ENCODE measurements at regions not wholly inside any gene's neighbourhood (a gene's known extent, or its start where the extent isn't known, plus 50 kb on each side); places are given as distances from the start of the nearest gene placed in this dataset.

DNA sequence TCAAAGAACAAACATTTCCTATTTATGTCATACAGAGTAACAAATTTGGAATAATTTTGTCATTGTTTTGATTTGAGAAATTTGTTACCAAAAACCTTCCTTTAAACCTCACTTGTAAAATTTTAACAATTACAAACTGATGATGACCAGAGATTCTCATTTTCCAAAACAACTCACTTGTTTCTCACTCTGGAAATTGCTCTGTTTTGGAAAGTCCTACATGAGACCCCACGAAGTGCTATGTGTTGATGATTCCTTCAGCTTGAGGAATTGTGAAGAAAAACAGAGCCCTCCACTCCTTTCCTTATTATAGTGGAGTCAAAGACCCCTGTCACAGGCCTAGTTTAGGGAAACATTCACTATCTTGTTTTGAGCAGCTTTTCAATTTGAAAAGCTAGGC lies 157.6 kb upstream of the RASGRP1 start (continued):
- TF ChIP-seq, protein P1, sequence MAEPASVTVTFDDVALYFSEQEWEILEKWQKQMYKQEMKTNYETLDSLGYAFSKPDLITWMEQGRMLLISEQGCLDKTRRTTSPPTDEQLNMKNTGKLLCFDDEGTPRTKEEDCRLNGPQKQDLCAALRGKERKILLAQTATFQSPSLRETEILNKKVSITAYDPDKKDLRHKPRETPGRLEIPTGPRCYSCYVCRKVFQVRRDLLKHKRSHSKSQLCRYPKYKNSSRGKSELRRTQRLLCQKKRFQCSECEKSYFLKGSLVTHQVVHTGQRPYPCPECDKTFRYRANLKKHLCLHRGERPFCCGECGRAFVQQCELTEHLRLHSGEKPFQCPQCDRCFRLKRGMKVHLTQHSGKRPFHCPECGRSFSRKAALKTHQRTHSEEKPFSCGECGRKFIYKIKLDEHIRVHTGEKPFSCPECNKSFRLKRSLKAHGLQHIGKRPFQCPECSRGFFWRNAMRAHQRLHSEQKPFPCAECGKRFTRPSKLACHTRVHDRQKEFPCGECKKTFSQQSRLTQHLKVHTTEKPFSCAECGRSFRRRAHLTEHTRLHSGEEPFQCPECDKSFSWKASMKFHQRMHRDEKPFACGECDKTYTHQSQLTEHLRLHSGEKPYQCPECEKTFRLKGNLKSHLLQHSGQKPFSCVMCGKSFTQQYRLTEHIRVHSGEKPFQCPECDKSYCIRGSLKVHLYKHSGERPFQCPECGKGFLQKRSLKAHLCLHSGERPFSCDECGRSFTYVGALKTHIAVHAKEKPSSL (CRISPR knock-in tag; conservative IDR thresholded peaks at IDR 0.05), result no peak

- Mint-ChIP-seq H3K9me3 (no peaks in the 10 kb centered on the region), H3K36me3 (no peaks in the 10 kb centered on the region), H3K4me3 (no peak overlapping the region), H3K27ac (no peak overlapping the region), H3K4me1 (no peaks in the 10 kb centered on the region), H3K27me3 (ENCODE audit: low read depth) (no peaks in the 10 kb centered on the region; the same call in 1 of the 2 replicates)
- TF ChIP-seq, protein P2, sequence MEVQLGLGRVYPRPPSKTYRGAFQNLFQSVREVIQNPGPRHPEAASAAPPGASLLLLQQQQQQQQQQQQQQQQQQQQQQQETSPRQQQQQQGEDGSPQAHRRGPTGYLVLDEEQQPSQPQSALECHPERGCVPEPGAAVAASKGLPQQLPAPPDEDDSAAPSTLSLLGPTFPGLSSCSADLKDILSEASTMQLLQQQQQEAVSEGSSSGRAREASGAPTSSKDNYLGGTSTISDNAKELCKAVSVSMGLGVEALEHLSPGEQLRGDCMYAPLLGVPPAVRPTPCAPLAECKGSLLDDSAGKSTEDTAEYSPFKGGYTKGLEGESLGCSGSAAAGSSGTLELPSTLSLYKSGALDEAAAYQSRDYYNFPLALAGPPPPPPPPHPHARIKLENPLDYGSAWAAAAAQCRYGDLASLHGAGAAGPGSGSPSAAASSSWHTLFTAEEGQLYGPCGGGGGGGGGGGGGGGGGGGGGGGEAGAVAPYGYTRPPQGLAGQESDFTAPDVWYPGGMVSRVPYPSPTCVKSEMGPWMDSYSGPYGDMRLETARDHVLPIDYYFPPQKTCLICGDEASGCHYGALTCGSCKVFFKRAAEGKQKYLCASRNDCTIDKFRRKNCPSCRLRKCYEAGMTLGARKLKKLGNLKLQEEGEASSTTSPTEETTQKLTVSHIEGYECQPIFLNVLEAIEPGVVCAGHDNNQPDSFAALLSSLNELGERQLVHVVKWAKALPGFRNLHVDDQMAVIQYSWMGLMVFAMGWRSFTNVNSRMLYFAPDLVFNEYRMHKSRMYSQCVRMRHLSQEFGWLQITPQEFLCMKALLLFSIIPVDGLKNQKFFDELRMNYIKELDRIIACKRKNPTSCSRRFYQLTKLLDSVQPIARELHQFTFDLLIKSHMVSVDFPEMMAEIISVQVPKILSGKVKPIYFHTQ (CRISPR knock-in tag; IDR thresholded peaks at IDR 0.05), result no peak
- TF ChIP-seq TEAD4 (CRISPR knock-in tag; IDR thresholded peaks at IDR 0.05) (no peak), PRDM15 (CRISPR knock-in tag; IDR thresholded peaks at IDR 0.05) (no peak)
- POLR2A ChIA-PET, result no interaction called here
- ATAC-seq (no peak), DNase-seq (ENCODE audit: low spot score) (no peak)
- CTCF ChIA-PET, result interaction anchor here (0.6 to 1.9 kb wide), 6 partner anchors 12 to 1799 kb away, joined by 3 to 6 read pairs (median 4); no protein-coding TSS in a partner anchor
Observed at GRCh38 chr15:38724827-38725226, 160.2 kb upstream of the RASGRP1 start.

DNA sequence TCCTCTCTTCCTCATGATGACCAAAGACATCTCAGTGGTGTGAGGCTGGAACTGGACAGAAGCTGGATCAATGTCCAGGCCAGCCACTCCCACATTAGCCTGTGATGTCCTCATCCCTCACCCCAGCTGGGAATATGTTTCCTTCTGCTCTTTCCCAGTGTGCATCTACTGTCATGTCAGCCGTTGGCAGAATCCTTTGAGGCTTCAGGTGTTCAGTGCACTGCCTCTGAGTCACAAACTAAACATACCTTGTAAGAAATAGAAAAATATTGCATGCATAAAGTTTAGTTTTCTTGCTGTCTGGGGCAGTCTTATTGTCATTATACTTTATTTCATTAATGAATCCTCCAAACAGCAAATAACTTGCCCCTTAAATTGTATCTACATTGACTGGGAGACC lies 161.6 kb upstream of the RASGRP1 start:
- POLR2A ChIA-PET, result no interaction called here
- H3K4me1 Mint-ChIP-seq, result no peaks in the 10 kb centered on the region
- ATAC-seq, result no peak
- H3K27me3 Mint-ChIP-seq (ENCODE audit: low read depth), result no peaks in the 10 kb centered on the region; the same call in 1 of the 2 replicates
- CTCF ChIA-PET, result interaction anchor here (1.9 kb wide), 1 partner anchor 26 kb away, joined by 6 read pairs; no protein-coding TSS in a partner anchor
- no peak overlapping the region for H3K27ac Mint-ChIP-seq
- no peaks in the 10 kb centered on the region for H3K36me3 Mint-ChIP-seq
- H3K9me3 Mint-ChIP-seq, result no peaks in the 10 kb centered on the region
- H3K4me3 Mint-ChIP-seq, result no peak overlapping the region
- DNase-seq (ENCODE audit: low spot score), result no peak
- TF ChIP-seq ZNF416 (CRISPR knock-in tag; IDR thresholded peaks at IDR 0.05), result no peak
- TF ChIP-seq ZNF281 (CRISPR knock-in tag; IDR thresholded peaks at IDR 0.05), result no peak
- TF ChIP-seq, protein P3, sequence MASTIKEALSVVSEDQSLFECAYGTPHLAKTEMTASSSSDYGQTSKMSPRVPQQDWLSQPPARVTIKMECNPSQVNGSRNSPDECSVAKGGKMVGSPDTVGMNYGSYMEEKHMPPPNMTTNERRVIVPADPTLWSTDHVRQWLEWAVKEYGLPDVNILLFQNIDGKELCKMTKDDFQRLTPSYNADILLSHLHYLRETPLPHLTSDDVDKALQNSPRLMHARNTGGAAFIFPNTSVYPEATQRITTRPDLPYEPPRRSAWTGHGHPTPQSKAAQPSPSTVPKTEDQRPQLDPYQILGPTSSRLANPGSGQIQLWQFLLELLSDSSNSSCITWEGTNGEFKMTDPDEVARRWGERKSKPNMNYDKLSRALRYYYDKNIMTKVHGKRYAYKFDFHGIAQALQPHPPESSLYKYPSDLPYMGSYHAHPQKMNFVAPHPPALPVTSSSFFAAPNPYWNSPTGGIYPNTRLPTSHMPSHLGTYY (CRISPR knock-in tag; IDR thresholded peaks at IDR 0.05), result no peak
- no peak for TF ChIP-seq ESRRA (CRISPR knock-in tag; IDR thresholded peaks at IDR 0.05; ENCODE audit: borderline replicate concordance)
- TF ChIP-seq CREB1 (CRISPR knock-in tag; IDR thresholded peaks at IDR 0.05), result no peak
- no peak for TF ChIP-seq ATF1 (CRISPR knock-in tag; IDR thresholded peaks at IDR 0.05)
- no peak for TF ChIP-seq NFE2L1 (CRISPR knock-in tag; IDR thresholded peaks at IDR 0.05)
- no peak for TF ChIP-seq E2F1 (CRISPR knock-in tag; IDR thresholded peaks at IDR 0.05)
- no peak for TF ChIP-seq PRDM15 (CRISPR knock-in tag; IDR thresholded peaks at IDR 0.05)
- no peak for TF ChIP-seq RELA (CRISPR knock-in tag; IDR thresholded peaks at IDR 0.05; ENCODE audit: borderline replicate concordance)
- TF ChIP-seq ZNF219 (CRISPR knock-in tag; IDR thresholded peaks at IDR 0.05; ENCODE audit: borderline replicate concordance), result no peak
- TF ChIP-seq ZNF317 (CRISPR knock-in tag; IDR thresholded peaks at IDR 0.05; ENCODE audit: borderline replicate concordance, low read depth), result no peak
